Neural cell (in vitro differentiated cells): ENCODE measurements at regions not wholly inside any gene's neighbourhood (a gene's known extent, or its start where the extent isn't known, plus 50 kb on each side); places are given as distances from the start of the nearest gene placed in this dataset.

Source experiments
- H2AFZ ChIP-seq: fragments of 200-600, 300-800 bp; sonication (generic), shearing (Covaris generic); 2 replicates; pipeline ENCODE4 v1.6.0; 2014; ENCODE audit warnings: low read depth, mild to moderate bottlenecking, antibody characterized with exemption, low read length, moderate library complexity
- H3F3A ChIP-seq: fragments of 200-600 bp; shearing (Covaris generic); 2 replicates; pipeline ENCODE4 v1.6.1; 2016; ENCODE audit warnings: mild to moderate bottlenecking, moderate library complexity, mixed read lengths, antibody characterized with exemption, low read length; ENCODE audit not compliant: insufficient read depth, poor library complexity, severe bottlenecking
- H3K27ac ChIP-seq: fragments of 200-600, 300-800 bp; sonication (generic), shearing (Covaris generic); 2 replicates; pipeline ENCODE4 v1.5.1; 2014; ENCODE audit warnings: mild to moderate bottlenecking, low read length, moderate library complexity
- H3K27me3 ChIP-seq: fragments of 300-800, 200-600 bp; sonication (generic), shearing (Covaris generic); 2 replicates; pipeline ENCODE4 v1.6.0; 2014; ENCODE audit warnings: mild to moderate bottlenecking, low read depth, low read length, moderate library complexity; ENCODE audit not compliant: insufficient read depth
- H3K36me3 ChIP-seq: fragments of 300-800, 200-600 bp; sonication (generic), shearing (Covaris generic); 2 replicates; pipeline ENCODE4 v1.5.1; 2014; ENCODE audit warnings: mild to moderate bottlenecking, antibody characterized with exemption, low read length, moderate library complexity; ENCODE audit not compliant: insufficient read depth
- H3K4me2 ChIP-seq: fragments of 300-800, 200-600 bp; sonication (generic), shearing (Covaris generic); 2 replicates; pipeline ENCODE4 v1.6.0; 2014; ENCODE audit warnings: mild to moderate bottlenecking, low read length
- H3K4me3 ChIP-seq: fragments of 300-800, 200-600 bp; sonication (generic), shearing (Covaris generic); 2 replicates; pipeline ENCODE4 v1.5.1; 2014; ENCODE audit warnings: mild to moderate bottlenecking, low read length, moderate library complexity
- H3K79me2 ChIP-seq: fragments of 200-600 bp; shearing (Covaris generic); replicated peaks from 2 replicates; pipeline ENCODE4 v1.6.0; 2014; ENCODE audit warnings: mild to moderate bottlenecking, low read length, moderate library complexity; ENCODE audit not compliant: insufficient read depth
- H3K9ac ChIP-seq: fragments of 300-800, 200-600 bp; sonication (generic), shearing (Covaris generic); 2 replicates; pipeline ENCODE4 v1.6.1; 2016; ENCODE audit warnings: mild to moderate bottlenecking, low read length, mixed read lengths
- H3K9me2 ChIP-seq: fragments of 200-600 bp; shearing (Covaris generic); 2 replicates; pipeline ENCODE4 v1.6.1; 2016; ENCODE audit warnings: mild to moderate bottlenecking, low read length, mixed read lengths; ENCODE audit not compliant: insufficient read depth
- H3K9me3 ChIP-seq: fragments of 200-600, 300-800 bp; sonication (generic), shearing (Covaris generic); 2 replicates; pipeline ENCODE4 v1.6.1; 2016; ENCODE audit warnings: mild to moderate bottlenecking, mixed run types, low read length, moderate library complexity, mixed read lengths
- H4K20me1 ChIP-seq: fragments of 200-600 bp; shearing (Covaris generic); 2 replicates; pipeline ENCODE4 v1.6.1; 2016; ENCODE audit warnings: mild to moderate bottlenecking, mixed run types; ENCODE audit not compliant: insufficient read depth
- EP300 ChIP-seq: fragments of 450-650 bp; conservative IDR thresholded peaks from 2 replicates; pipeline ENCODE4 v1.6.1; 2014; ENCODE audit warnings: antibody characterized with exemption, mild to moderate bottlenecking, moderate library complexity; ENCODE audit not compliant: poor library complexity, severe bottlenecking
- EZH2 ChIP-seq: fragments of 200-600, 300-800 bp; shearing (Covaris generic), sonication (generic); IDR thresholded peaks from 2 replicates; pipeline ENCODE4 v1.6.1; 2014; ENCODE audit warnings: antibody characterized with exemption, low read length, borderline replicate concordance, mild to moderate bottlenecking; ENCODE audit not compliant: insufficient read depth, poor library complexity, severe bottlenecking
- MXI1 ChIP-seq: fragments of 450-650 bp; conservative IDR thresholded peaks from 2 replicates; pipeline ENCODE4 v1.6.1; 2014; ENCODE audit warnings: antibody characterized with exemption, mild to moderate bottlenecking; ENCODE audit not compliant: poor library complexity, severe bottlenecking
- POLR2AphosphoS5 ChIP-seq: IDR thresholded peaks from 2 replicates; pipeline ENCODE4 v1.6.1; 2012
- RAD21 ChIP-seq: fragments of 450-650 bp; conservative IDR thresholded peaks from 2 replicates; pipeline ENCODE4 v1.6.1; 2014; ENCODE audit warnings: antibody characterized with exemption, mild to moderate bottlenecking, moderate library complexity
- SMC3 ChIP-seq: fragments of 450-650 bp; conservative IDR thresholded peaks from 2 replicates; pipeline ENCODE4 v1.6.1; 2014; ENCODE audit warnings: antibody characterized with exemption, mild to moderate bottlenecking, moderate library complexity; ENCODE audit not compliant: poor library complexity
- TAF1 ChIP-seq: IDR thresholded peaks from 2 replicates; pipeline ENCODE4 v1.6.1; 2012; ENCODE audit warnings: low read depth
- TF ChIP-seq, protein P1 (sequence below): IDR thresholded peaks from 2 replicates; pipeline ENCODE4 v1.6.1; 2012; ENCODE audit warnings: borderline replicate concordance
- TF ChIP-seq, protein P2 (sequence below): fragments of 450-650 bp; IDR thresholded peaks from 2 replicates; pipeline ENCODE4 v1.5.1; 2014; ENCODE audit warnings: antibody characterized with exemption, mild to moderate bottlenecking, moderate library complexity; ENCODE audit not compliant: poor library complexity, severe bottlenecking

DNA sequence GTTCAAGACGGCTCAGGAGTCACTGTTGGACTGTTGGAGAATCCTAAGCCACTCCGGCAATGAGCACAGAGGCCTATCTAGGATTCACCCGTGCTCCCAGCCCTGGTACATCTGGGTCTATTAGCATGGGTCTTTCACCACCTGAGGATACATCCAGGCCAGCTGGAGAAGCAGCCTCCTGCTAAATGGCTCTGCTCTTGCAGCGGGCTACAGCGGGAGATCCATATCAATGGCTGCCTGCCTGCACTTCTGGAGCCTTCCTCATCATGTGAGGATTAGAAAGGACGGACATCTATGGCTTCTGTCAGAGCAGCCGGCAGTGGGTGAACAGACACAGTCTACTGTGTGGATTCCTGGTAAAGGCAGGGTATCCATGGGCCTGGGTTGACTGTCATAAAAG, 357.4 kb downstream of the MLLT3 start:
- H3K27ac ChIP-seq: no peak overlapping the region
- H3F3A ChIP-seq: no peaks in the 10 kb centered on the region
- no peak overlapping the region for H2AFZ ChIP-seq
- no peaks in the 10 kb centered on the region for H3K79me2 ChIP-seq
- no peaks in the 10 kb centered on the region for H3K27me3 ChIP-seq
- H4K20me1 ChIP-seq: no peaks in the 10 kb centered on the region
- TF ChIP-seq EZH2: no peak
- no peak for TF ChIP-seq EP300
- TF ChIP-seq TAF1: no peak
- no peak for TF ChIP-seq SMC3
- no peak for TF ChIP-seq POLR2AphosphoS5
- TF ChIP-seq RAD21: no peak
- TF ChIP-seq, protein P1, sequence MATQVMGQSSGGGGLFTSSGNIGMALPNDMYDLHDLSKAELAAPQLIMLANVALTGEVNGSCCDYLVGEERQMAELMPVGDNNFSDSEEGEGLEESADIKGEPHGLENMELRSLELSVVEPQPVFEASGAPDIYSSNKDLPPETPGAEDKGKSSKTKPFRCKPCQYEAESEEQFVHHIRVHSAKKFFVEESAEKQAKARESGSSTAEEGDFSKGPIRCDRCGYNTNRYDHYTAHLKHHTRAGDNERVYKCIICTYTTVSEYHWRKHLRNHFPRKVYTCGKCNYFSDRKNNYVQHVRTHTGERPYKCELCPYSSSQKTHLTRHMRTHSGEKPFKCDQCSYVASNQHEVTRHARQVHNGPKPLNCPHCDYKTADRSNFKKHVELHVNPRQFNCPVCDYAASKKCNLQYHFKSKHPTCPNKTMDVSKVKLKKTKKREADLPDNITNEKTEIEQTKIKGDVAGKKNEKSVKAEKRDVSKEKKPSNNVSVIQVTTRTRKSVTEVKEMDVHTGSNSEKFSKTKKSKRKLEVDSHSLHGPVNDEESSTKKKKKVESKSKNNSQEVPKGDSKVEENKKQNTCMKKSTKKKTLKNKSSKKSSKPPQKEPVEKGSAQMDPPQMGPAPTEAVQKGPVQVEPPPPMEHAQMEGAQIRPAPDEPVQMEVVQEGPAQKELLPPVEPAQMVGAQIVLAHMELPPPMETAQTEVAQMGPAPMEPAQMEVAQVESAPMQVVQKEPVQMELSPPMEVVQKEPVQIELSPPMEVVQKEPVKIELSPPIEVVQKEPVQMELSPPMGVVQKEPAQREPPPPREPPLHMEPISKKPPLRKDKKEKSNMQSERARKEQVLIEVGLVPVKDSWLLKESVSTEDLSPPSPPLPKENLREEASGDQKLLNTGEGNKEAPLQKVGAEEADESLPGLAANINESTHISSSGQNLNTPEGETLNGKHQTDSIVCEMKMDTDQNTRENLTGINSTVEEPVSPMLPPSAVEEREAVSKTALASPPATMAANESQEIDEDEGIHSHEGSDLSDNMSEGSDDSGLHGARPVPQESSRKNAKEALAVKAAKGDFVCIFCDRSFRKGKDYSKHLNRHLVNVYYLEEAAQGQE: no peak
- TF ChIP-seq, protein P2, sequence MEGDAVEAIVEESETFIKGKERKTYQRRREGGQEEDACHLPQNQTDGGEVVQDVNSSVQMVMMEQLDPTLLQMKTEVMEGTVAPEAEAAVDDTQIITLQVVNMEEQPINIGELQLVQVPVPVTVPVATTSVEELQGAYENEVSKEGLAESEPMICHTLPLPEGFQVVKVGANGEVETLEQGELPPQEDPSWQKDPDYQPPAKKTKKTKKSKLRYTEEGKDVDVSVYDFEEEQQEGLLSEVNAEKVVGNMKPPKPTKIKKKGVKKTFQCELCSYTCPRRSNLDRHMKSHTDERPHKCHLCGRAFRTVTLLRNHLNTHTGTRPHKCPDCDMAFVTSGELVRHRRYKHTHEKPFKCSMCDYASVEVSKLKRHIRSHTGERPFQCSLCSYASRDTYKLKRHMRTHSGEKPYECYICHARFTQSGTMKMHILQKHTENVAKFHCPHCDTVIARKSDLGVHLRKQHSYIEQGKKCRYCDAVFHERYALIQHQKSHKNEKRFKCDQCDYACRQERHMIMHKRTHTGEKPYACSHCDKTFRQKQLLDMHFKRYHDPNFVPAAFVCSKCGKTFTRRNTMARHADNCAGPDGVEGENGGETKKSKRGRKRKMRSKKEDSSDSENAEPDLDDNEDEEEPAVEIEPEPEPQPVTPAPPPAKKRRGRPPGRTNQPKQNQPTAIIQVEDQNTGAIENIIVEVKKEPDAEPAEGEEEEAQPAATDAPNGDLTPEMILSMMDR: no peak
- TF ChIP-seq MXI1: no peak
- H3K4me2 ChIP-seq: no peak overlapping the region
- H3K9me3 ChIP-seq: no peaks in the 10 kb centered on the region
- H3K9me2 ChIP-seq: no peaks in the 10 kb centered on the region
- no peaks in the 10 kb centered on the region for H3K36me3 ChIP-seq
- no peak overlapping the region for H3K9ac ChIP-seq
- H3K4me3 ChIP-seq: no peak overlapping the region

DNA sequence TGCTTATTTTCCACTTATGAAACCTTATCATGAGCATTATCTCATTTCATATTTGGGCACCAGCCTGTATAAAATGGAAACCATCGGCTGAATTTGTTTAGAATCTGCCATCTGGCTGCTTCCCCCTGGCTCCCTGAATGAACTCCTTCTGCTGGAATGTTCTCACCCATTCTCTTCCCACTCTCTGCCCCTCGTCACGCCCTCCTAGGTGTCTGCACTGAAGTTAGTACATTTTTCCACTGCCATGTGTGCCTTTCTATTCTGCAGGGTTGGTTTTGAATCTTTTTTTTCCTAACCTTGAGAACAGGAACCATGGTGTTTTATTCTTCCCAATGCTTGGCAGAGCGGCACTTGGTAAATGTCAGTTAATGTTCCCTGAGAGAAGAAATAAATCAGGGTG, 359.7 kb downstream of the MLLT3 start:
- no peak overlapping the region for H3K4me2 ChIP-seq
- no peaks in the 10 kb centered on the region for H3K9me3 ChIP-seq
- H3K27ac ChIP-seq: no peak overlapping the region
- H3K9me2 ChIP-seq: no peaks in the 10 kb centered on the region
- H3K36me3 ChIP-seq: no peaks in the 10 kb centered on the region
- no peaks in the 10 kb centered on the region for H3F3A ChIP-seq
- no peak overlapping the region for H3K4me3 ChIP-seq
- no peaks in the 10 kb centered on the region for H3K79me2 ChIP-seq
- H3K27me3 ChIP-seq: no peaks in the 10 kb centered on the region
- no peaks in the 10 kb centered on the region for H4K20me1 ChIP-seq
- TF ChIP-seq EP300: no peak
- no peak for TF ChIP-seq SMC3
- no peak for TF ChIP-seq RAD21
- TF ChIP-seq, protein P1: no peak
- TF ChIP-seq, protein P2: no peak
- TF ChIP-seq TAF1: no peak
- no peak for TF ChIP-seq MXI1
- no peak overlapping the region for H2AFZ ChIP-seq
- H3K9ac ChIP-seq: no peak overlapping the region
